ENCODE measurements at regions not wholly inside any gene's neighbourhood (a gene's known extent, or its start where the extent isn't known, plus 50 kb on each side); places are given as distances from the start of the nearest gene placed in this dataset.

- no peak for DNase-seq
Measured at GRCh38 chr18:47758000-47758399, 172.5 kb downstream of the SMAD2 start.

- DNase-seq: peak; percentile 36 to 45
Measured at GRCh38 chr18:47756364-47757016, 174.0 kb downstream of the SMAD2 start.

- DNase-seq: no peak
Measured at GRCh38 chr18:47755102-47755456, 175.4 kb downstream of the SMAD2 start.

- peak; percentile 10 to 44 for DNase-seq
Measured at GRCh38 chr18:47754311-47755101, 176.0 kb downstream of the SMAD2 start.

- DNase-seq: no peak
Measured at GRCh38 chr18:47752796-47753645, 177.4 kb downstream of the SMAD2 start.

- DNase-seq: no peak
Measured at GRCh38 chr18:47750889-47751423, 179.5 kb downstream of the SMAD2 start.

- DNase-seq: no peak
Measured at GRCh38 chr18:47749600-47749973, 180.9 kb downstream of the SMAD2 start.

GRCh38 chr18:47748847-47749599 lies 181.4 kb downstream of the SMAD2 start:
- peak; percentile 70 to 78 for DNase-seq

GRCh38 chr18:47748093-47748796 lies 182.2 kb downstream of the SMAD2 start:
- DNase-seq: no peak

- no peak for DNase-seq
Measured at GRCh38 chr18:47747260-47747795, 183.1 kb downstream of the SMAD2 start.

- no peak for DNase-seq
Measured at GRCh38 chr18:47746615-47747014, 183.8 kb downstream of the SMAD2 start.

GRCh38 chr18:47745227-47745626 lies 185.2 kb downstream of the SMAD2 start:
- DNase-seq: no peak

- DNase-seq: no peak
Measured at GRCh38 chr18:47737956-47738355, 192.5 kb downstream of the SMAD2 start.

- DNase-seq: no peak
Measured at GRCh38 chr18:47737198-47737830, 193.1 kb downstream of the SMAD2 start.

- DNase-seq: no peak
Measured at GRCh38 chr18:47736376-47737140, 193.9 kb downstream of the SMAD2 start.

- DNase-seq: no peak
Measured at GRCh38 chr18:47735041-47735702, 195.3 kb downstream of the SMAD2 start.

GRCh38 chr18:47731276-47731675 lies 199.2 kb downstream of the SMAD2 start:
- DNase-seq: no peak

GRCh38 chr18:47730795-47731194 lies 199.7 kb downstream of the SMAD2 start:
- no peak for DNase-seq

- DNase-seq: no peak
Measured at GRCh38 chr18:47729356-47729755, 201.1 kb downstream of the SMAD2 start.

GRCh38 chr18:47728921-47729320 lies 201.5 kb downstream of the SMAD2 start:
- no peak for DNase-seq

Measured in activated CD4-positive, alpha-beta T cell treated with anti-CD3 and anti-CD28 coated beads for 4 hours (primary cell).